ENCODE measurements at regions not wholly inside any gene's neighbourhood (a gene's known extent, or its start where the extent isn't known, plus 50 kb on each side); places are given as distances from the start of the nearest gene placed in this dataset.

- no peak for TF ChIP-seq CTCF (conservative IDR thresholded peaks at IDR 0.05; ENCODE audit: low read depth in 2 of 2)
- no peak for TF ChIP-seq POLR2AphosphoS5 (IDR thresholded peaks at IDR 0.05; ENCODE audit: low read depth)
- TF ChIP-seq REST (IDR thresholded peaks at IDR 0.05; ENCODE audit: unreplicated experiment): no peak
- no peak for TF ChIP-seq EZH2 (IDR thresholded peaks at IDR 0.05; ENCODE audit: low read depth, unreplicated experiment)
- TF ChIP-seq ZNF114 (CRISPR knock-in tag; IDR thresholded peaks at IDR 0.05): no peak
Observed at GRCh38 chr13:112150352-112150751, 83.4 kb downstream of the SOX1 start (continued).

- peaks cover 9% of the 10 kb centered on the region for H3K27me3 Mint-ChIP-seq (ENCODE audit: insufficient read depth, low read depth, poor library complexity)
- Histone ChIP-seq H3K79me2 (replicated peaks; ENCODE audit: insufficient read depth) (no peaks in the 10 kb centered on the region), H3K4me2 (no peak overlapping the region), H4K20me1 (replicated peaks; ENCODE audit: insufficient read depth) (no peaks in the 10 kb centered on the region), H3K9me2 (ENCODE audit: insufficient read depth) (0 out of 2 replicates have a peak, but pooled peaks cover 4% of the 10 kb centered on the region), H3K36me3 (ENCODE audit: insufficient read depth) (no peaks in the 10 kb centered on the region; the same call in 1 of the 2 replicates), H3K4me3 (no peak overlapping the region), H3F3A (replicated peaks; ENCODE audit: low read depth) (no peaks in the 10 kb centered on the region), H3K27me3 (ENCODE audit: insufficient read depth) (no peaks in the 10 kb centered on the region), H3K4me1 (ENCODE audit: insufficient read depth) (no peaks in the 10 kb centered on the region), H3K27ac (ENCODE audit: low read depth) (no peak overlapping the region), H2AFZ (no peak overlapping the region)
- DNase-seq (ENCODE audit: low spot score): no peak
- H3K27ac Mint-ChIP-seq: no peak overlapping the region; the same call in 1 of the 2 replicates
- H3K4me1 Mint-ChIP-seq: 0 out of 3 replicates have a peak, but pooled peaks cover 5% of the 10 kb centered on the region
- peaks cover 21% of the 10 kb centered on the region for H3K9me3 Mint-ChIP-seq
- ATAC-seq: no peak
- H3K4me3 Mint-ChIP-seq: no peak overlapping the region
- peaks cover 13% of the 10 kb centered on the region for H3K36me3 Mint-ChIP-seq (ENCODE audit: low read depth)
- no peak for TF ChIP-seq JUNB (IDR thresholded peaks at IDR 0.05; ENCODE audit: unreplicated experiment)
- no peak for TF ChIP-seq STAT1 (IDR thresholded peaks at IDR 0.05; ENCODE audit: unreplicated experiment)
- no peak for TF ChIP-seq EZH2 (IDR thresholded peaks at IDR 0.05; ENCODE audit: low read depth, unreplicated experiment)
- TF ChIP-seq CTCF (conservative IDR thresholded peaks at IDR 0.05; ENCODE audit: low read depth in 2 of 2): no peak
- no peak for TF ChIP-seq NANOG (IDR thresholded peaks at IDR 0.05; ENCODE audit: borderline replicate concordance)
- TF ChIP-seq ZNF114 (CRISPR knock-in tag; IDR thresholded peaks at IDR 0.05): no peak
- no peak for TF ChIP-seq REST (IDR thresholded peaks at IDR 0.05; ENCODE audit: unreplicated experiment)
- TF ChIP-seq CREB1 (CRISPR knock-in tag; IDR thresholded peaks at IDR 0.05; ENCODE audit: low read depth): no peak
Observed at GRCh38 chr13:112152846-112153245, 85.9 kb downstream of the SOX1 start.

All from GM23338 (cell line).